GM21390 (cell line): ENCODE measurements at regions not wholly inside any gene's neighbourhood (a gene's known extent, or its start where the extent isn't known, plus 50 kb on each side); places are given as distances from the start of the nearest gene placed in this dataset.

Experiments used
- ATAC-seq: cut with Tn5 transposase; IDR thresholded peaks from one replicate; pipeline ENCODE4 v1.9.1; 2021; ENCODE audit not compliant: unreplicated experiment

GRCh38 chr22:49320714-49321476, 506.8 kb downstream of the BRD1 start:
- ATAC-seq: no peak

- no peak for ATAC-seq
Measured at GRCh38 chr22:49317369-49317768, 510.3 kb downstream of the BRD1 start.

GRCh38 chr22:49312601-49313000, 515.1 kb downstream of the BRD1 start:
- no peak for ATAC-seq

- no peak for ATAC-seq
Measured at GRCh38 chr22:49310354-49310753, 517.3 kb downstream of the BRD1 start.

GRCh38 chr22:49308300-49308699, 519.4 kb downstream of the BRD1 start:
- ATAC-seq: no peak

- ATAC-seq: no peak
Measured at GRCh38 chr22:49307870-49308269, 519.8 kb downstream of the BRD1 start.

GRCh38 chr22:49307481-49307830, 520.2 kb downstream of the BRD1 start:
- ATAC-seq: no peak

GRCh38 chr22:49306632-49307480, 520.8 kb downstream of the BRD1 start:
- ATAC-seq: no peak

- no peak for ATAC-seq
Measured at GRCh38 chr22:49305966-49306631, 521.6 kb downstream of the BRD1 start.

- ATAC-seq: no peak
Measured at GRCh38 chr22:49305214-49305965, 522.3 kb downstream of the BRD1 start.

GRCh38 chr22:49303781-49304461, 523.8 kb downstream of the BRD1 start:
- ATAC-seq: no peak

- ATAC-seq: no peak
Measured at GRCh38 chr22:49303061-49303735, 524.5 kb downstream of the BRD1 start.

- no peak for ATAC-seq
Measured at GRCh38 chr22:49302530-49302929, 525.1 kb downstream of the BRD1 start.

GRCh38 chr22:49302150-49302460, 525.6 kb downstream of the BRD1 start:
- no peak for ATAC-seq

- ATAC-seq: no peak
Measured at GRCh38 chr22:49301398-49302149, 526.1 kb downstream of the BRD1 start.

GRCh38 chr22:49300951-49301397, 526.7 kb downstream of the BRD1 start:
- no peak for ATAC-seq

- no peak for ATAC-seq
Measured at GRCh38 chr22:49300241-49300640, 527.4 kb downstream of the BRD1 start.

GRCh38 chr22:49299821-49300231, 527.8 kb downstream of the BRD1 start:
- no peak for ATAC-seq
